ENCODE measurements at regions not wholly inside any gene's neighbourhood (a gene's known extent, or its start where the extent isn't known, plus 50 kb on each side); places are given as distances from the start of the nearest gene placed in this dataset.

DNA sequence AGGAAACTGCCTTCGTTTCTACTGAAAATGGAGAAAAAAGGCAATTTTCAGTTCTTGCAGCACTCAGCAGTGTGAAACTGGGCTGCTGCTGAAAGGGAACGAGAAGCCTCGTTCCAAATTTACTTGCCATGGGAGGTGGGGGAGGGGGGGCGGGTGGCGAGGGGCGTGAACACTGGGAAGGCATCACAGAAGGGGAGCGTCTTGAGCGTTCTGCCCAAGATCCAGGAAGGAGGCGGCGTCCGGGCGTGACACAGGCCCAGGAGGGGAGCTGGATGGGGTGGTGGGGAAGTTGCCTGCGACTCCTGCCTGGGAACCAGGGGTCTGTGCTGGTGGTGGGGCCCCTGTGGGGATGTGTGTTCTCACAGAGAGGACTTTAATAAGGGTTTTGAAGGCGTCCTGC, 213.5 kb downstream of the CTTN start:
- DNase-seq = peak; percentile 61

DNA sequence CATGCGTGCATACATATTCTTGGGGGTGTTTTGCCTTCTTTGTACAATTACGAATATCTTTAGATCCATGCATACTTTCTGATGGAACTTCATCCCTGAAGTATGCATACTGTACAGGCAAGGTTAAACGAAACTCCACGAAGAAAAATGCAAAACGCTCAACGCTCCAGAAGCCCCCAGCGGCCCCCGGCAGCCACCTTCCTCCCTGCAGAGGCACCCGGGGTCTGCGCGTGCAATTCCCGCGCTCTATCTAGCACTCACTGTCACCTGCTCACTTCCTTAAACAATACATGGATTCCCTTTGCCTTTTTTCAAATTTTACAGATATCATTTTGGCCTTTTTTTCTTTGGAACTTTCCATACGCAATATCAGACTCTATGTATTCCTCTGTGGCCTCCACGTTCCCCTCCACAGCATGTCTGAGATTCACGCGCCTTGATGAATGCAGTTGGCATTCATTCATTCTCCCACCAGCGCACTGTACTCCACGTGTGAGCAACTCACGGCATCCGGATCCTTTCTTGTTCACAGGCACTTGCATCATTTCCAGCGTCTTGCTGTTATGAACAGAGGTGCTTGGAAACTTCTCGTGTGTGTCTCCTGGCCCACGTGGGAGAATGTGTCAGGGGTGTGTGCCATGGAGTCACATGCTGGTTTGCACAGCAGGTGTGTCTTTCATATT, 214.3 kb downstream of the CTTN start:
- peak; percentile 19 for DNase-seq

DNA sequence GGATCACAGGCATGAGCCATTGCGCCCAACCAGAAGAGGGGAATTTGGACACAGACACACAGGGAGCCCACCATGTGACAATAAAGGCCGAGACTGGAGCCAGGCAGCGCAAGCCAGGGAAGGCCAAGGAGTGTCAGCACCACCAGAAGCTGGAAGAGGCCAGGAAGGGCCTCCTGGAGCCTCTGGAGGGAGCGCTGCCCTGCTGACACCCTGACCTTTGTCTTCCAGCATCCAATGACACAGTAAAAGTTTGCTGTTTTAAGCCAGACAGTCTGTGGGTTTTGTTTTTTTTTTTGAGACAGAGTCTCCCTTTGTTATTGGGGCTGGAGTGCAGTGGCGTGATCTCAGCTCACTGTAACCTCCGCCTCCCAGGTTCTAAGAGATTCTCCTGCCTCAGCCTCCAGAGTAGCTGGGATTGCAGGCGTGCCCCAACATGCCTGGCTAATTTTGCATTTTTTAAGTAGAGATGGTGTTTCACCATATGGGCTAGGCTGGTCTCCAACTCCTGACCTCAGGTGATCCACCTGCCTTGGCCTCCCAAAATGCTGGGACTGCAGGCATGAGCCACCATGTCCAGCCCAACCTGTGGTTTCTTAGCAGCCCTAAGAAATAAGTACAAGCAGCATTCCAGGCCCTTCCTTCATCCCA, 215.8 kb downstream of the CTTN start:
- DNase-seq = peak; percentile 9

DNA sequence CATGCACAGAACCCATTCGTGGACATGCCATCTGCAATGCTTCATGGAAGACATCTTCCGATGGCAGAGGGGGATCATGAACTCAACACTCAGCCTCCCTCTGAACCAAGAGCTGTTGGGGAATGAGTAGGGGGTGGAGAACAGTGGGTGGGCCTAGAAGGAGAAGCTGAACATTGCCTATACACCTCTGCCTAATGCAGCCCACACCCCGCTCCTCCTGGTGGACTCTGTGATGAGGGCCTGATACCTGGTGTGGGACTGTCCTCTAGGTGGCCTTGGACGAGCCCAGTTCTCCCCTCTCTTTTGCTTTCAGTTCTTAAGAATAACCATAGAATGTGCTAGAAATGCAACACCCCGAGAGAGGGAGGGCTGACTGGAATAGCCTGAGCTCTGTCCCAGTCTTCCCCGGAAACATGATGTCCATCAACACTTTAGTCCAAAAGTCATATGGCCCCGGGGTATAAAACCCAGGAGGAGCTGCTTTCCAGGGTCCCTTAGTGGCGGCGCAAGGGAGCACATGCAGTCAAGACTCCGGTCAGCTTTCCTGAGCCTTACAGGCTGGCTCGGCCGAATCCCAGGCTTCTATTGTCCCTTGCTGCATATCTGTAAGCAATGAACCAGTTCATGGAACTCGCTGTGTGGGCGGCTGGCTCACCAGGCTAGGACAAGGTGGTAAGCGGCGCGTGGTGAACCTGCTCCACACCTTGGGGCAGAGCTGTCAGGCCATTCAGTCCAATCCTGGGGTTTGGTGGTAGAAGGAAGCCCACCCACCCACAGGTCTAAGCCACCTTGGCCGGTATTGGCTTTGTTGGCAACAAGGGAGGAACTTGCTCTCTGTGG, 216.9 kb downstream of the CTTN start:
- no peak for DNase-seq

DNA sequence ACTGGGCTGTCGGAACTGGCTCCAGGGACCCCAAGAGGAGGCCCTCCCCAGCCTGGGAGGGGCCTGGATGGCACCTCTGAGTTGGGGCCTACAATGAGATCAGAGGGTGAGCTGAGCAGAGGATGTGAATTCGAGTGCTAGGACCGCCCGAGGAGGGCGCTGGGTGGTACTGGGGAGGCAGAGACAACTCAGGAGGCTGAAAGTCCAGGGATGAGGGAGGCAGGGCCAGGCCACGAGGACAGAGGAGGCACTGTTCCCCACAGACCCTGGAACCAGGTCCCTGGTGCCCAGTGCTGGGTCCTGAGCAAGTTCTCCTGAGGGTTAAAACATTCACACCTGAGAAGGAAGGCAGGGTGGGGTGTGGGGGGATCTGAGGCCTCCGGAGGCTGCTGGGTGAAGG, 218.0 kb downstream of the CTTN start:
- DNase-seq = peak; percentile 13

DNA sequence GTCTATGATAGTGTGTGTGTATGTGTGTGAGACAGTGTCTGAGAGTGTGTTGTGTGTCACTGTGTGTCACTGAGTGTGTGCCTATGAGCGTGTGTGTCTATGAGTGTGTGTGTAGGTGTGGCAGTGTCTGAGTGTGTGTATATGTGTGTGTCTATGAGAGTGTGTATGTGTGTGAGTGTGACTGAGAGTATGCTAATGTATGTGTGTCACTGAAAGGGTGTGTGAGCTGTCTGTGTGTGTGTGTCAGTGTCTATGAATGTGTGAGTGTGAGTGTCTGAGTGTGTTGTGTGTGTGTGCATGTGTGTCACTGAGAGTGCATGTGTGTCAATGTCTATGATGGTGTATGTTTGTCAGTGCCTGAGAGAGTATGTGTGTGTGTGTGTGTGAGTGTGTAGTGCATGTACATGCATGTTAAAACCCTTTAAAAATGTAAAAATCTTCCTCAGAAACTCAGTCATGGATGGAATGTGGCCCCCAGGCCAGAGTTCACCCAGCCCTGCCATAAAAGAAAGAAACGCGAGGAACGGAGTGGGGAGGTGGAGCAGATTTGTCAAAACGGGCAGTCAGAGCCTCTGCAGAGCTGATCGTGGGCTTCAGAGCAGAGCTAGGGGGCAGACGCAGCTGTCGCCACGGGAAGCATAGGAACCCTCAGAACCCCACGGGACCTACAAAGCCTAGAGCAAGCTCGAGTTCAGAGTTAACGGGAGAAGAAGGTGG, 218.8 kb downstream of the CTTN start:
- peak; percentile 13 for DNase-seq

DNA sequence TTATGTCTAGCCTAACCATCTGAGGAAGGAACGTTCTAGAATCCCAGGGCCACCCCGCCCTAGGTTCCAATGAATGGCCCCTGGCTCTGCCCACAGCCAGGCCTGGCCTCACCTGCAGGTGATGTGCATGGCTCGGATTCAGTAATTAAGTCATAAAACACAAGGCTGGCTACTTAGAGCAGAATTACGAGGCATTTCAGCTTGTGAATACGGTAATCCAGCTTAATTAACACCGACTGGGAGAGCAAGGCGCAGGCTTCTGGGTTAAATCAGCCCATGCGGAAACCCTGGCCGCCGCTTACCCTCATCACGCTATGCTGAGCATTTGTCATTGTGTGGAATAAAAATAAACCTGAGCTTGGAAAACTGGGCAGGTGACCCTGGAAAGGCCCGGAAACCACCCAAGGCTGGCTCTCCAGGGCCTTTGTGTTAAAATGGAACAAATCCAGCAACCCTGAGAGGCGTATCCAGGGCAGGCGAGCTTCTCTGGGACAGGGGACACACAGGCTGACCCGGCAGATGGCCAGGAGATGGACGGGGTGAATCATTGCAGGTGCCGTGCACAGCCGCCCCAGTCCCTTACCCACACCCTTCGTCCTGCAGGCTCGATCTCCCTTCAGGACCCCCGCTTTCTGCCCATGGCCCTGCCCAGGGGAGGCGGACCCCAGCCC, 220.2 kb downstream of the CTTN start:
- no peak for DNase-seq

DNA sequence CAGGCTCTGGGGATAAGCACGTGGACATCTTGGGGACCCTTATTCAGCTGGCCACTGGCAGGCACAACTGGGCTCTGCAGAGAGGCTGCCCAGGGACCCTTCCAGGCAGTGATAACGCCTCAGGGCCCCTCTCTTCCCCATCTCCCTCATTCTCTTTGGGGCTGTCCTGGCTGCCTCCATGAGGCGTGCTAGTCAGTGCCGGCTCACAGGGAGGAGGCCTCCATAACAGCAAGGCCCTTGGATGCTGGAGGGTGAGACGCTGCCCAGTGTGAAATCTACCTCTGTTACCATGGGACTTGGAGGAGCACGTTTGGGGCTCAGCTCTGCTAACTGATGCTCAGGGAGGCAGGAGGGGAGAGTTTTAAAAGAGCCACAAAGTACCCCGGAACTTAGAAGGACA, 221.3 kb downstream of the CTTN start:
- peak; percentile 8 for DNase-seq

DNA sequence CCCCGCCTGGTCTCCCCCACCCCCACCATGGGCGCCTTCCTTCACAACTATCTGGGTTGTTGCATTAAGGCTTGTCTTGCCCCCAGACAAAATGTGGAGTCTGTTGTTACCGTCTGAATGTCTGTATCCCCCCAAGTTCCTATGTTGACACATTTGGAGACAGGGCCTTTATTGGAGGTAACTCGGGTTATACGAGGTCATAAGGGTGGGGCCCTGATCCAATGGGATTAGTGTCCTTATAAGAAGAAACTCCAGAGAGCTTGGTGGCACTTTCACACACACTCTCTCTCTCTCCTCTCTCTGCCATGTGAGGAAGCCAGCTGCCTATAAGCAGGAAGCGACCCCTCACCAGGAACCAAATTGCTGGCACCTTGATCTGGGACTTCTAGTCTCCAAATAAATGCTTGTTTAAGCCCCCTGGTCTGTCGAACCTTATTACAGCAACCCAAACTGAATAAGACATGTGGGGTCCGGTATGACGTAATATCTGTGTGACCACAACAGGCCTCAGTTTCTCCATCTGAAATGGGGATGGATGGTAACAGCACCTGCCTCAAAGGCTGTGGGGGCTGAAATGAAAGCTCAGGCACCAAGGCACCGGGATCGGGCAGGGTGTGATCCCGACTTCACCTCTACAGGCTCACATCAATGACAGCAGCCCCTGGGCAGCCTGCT, 222.3 kb downstream of the CTTN start:
- peak; percentile 3 for DNase-seq

DNA sequence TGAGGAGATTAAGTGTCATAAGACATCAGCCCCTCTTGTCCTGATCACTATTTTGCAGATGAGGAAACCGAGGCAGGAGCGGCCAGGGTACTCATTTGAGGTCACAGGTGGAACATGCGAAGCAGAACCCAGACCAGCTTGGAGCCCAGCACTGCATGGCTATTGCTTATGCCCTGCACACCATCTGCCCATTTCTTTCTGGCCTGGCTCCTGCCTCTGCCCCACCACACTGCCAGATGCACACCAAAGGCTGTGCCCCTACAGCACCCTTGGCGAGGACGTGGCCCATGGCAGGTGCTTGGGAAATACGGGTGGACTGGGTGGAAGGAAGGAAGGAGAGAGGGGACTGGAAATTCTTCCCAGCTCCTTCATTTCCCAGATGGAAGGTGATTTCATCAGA, 222.9 kb downstream of the CTTN start:
- DNase-seq = no peak

DNA sequence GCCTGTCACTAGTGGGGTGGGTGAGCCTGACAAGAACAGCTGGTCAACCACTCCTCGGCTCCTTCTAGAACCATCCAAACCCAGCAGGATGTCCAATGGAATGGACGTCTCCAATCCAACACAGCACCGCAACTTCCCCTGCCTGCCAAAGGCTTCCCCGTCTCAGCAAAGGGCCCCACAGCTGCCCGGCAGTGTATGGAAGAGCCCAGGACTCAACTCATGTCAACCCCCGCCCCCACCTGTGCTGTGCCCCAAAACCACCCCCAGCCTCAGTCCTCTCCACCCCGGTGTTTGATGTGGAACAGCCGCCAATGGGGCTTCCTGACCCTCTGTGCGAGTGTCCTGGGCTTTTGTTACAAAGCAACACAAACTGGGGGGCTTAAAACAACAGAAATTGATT, 223.8 kb downstream of the CTTN start:
- peak; percentile 12 for DNase-seq

DNA sequence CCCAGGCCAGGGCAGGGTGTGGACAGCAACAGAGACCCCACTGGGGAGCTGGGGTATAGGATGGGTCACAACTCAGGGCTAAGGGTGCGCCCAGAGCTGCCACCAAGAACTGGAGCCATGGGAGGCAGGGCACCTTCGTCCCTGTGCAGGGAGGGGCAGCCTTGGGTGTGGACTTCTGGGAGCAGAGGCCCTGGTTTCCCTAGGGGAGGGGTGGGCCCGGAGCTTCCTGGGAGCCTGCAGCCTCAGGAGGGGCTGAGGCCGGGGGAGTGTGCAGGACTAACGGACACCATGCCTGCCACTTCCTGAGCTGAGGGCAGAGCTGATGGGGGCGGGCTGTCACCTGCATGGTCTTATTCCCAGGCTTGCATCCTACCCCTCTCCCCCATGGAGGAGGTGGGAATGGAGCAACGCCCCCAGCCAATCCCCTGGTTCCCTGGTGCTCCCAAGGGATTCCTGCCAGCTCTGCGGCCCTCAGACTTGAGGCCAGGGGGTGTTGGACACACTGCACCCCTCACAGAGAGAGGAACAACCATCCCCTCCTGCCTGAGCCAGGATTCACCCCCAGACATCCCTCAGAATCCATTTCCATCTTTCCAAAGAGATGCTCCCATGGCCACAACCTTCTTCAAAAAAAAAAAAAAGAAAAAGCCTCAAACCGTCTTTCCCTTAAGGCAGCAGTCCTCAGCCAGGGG, 225.7 kb downstream of the CTTN start:
- no peak for DNase-seq

DNA sequence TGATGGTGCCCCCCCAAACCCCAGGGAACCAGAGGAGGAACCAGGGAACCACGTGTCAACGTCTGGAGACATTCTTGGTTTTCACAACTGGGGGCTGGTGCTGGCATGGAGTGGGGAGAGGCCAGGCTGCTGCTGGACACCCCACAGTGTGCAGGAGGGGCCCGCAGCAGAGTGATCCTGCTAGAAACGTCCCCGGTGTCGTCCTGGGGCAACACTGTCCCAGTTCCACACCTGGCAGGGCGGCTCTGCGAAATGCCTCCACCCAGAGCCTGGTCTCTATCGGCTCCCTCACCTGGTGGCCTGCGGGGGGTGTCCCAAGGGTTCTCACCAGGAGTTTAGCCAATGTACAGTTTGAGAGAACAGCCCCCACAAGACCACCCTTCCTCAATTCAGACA, 226.3 kb downstream of the CTTN start:
- no peak for DNase-seq

DNA sequence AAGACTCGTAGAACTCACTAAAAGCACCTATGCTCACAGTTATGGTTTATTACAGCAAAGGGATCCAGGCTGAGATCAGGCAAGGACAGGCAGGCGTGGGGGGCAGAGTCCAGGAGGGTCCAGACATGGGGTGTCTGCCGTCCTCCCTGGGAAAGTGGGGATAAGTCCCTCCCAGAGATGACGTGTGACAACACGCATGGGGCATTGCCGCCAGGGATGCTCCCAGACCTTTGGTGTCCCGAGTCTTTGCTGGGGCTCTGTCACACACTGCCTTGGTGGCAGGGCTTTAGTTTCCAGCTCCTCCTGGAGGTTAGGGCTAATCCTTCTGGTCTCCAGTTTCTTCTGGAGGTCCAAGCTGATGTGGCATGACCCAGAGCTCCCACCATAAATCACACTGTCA, 226.7 kb downstream of the CTTN start:
- DNase-seq = no peak

DNA sequence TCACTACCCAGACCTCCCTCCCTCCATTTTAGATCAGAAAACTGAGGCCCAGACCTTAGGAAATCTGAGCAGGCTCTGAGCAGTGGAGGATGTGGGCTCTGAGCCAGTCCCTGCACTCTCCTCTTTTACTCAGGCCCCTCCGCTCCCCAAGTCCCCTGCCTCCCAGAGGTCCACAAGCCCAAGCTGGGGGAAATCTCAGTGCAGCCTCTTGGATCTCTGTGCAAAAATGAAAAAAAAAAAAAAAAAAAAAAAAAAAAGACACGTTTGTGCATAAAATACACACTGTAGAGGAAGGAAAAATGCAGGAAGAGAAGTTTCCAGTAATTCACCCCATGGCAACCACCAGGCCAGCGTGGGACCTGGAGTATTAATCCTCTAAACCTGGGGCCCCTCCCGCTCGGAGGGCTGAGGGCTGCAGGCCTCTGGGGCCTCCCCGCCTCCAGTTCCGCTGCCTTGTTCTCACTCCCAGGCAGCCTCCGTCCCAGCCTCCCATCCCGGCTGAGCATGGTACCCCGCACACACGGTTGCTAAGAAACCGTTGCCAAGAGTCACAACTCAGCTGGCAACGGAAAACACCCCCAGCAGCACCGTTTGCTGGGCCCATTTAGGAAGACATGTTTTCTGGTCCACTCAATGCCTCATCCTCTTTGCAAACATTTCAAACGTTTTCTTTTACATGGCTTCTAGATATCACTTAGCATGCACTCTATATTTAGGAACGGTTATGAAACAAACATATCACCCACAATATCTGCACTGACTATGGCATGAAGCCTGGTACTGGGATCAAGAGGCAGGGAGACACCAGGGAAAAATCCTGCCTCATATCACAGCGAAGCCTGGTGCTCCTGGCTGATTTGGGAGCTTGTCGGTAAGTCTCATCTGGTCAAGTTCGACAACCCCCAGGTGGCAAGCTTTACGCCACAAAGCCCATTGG, 227.5 kb downstream of the CTTN start:
- DNase-seq = peak; percentile 61

DNA sequence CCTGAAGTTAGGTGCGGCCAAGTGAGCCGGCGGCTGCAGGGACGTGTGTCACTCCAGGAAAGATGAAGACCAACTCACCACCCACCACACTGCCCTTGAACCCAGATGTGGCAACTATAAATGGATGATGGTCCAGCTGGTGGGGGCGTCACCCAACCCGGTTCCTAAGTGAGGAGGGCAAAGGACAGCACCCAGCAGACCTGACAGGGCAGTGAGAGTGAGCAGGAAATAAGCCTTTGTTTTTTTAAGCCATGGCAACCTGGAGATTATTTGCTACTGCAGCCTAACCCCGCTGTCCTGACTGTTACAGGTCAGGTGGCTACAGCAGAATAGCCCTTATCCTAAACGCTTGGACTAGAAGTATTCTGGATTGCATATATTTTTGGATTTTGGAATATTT, 228.9 kb downstream of the CTTN start:
- no peak for DNase-seq

DNA sequence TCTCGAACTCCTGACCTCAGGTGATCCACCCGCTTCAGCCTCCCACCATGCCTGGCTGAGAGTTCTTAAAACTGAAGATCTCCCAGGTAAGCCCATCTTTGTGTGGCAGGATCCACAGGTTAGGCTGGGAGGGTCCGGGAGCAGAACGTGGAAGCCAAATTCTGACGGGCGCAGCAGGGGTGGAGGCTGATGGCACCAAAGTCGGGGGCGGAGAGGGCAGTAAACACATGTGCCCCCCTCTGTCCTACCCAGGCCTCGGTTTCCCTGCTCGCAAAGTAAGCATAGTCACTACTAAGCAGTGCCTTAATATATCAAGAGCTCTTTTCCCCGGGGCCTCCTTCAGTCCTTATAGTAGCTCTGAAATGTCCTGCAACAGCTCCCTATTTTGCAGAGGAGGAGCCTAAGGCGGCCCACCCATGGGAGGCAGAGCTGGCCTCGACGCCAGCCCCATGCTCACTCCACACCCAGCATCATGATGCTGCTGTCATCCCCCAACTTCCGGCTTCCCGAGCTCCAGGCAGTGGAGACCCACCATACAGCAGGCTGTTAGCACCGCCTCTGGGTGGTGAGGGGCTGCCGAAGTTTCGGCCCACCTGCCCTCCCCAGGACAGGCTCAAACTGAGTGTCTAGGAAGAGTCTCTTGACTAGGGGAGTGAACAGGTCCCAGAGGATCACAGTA, 230.0 kb downstream of the CTTN start:
- no peak for DNase-seq

DNA sequence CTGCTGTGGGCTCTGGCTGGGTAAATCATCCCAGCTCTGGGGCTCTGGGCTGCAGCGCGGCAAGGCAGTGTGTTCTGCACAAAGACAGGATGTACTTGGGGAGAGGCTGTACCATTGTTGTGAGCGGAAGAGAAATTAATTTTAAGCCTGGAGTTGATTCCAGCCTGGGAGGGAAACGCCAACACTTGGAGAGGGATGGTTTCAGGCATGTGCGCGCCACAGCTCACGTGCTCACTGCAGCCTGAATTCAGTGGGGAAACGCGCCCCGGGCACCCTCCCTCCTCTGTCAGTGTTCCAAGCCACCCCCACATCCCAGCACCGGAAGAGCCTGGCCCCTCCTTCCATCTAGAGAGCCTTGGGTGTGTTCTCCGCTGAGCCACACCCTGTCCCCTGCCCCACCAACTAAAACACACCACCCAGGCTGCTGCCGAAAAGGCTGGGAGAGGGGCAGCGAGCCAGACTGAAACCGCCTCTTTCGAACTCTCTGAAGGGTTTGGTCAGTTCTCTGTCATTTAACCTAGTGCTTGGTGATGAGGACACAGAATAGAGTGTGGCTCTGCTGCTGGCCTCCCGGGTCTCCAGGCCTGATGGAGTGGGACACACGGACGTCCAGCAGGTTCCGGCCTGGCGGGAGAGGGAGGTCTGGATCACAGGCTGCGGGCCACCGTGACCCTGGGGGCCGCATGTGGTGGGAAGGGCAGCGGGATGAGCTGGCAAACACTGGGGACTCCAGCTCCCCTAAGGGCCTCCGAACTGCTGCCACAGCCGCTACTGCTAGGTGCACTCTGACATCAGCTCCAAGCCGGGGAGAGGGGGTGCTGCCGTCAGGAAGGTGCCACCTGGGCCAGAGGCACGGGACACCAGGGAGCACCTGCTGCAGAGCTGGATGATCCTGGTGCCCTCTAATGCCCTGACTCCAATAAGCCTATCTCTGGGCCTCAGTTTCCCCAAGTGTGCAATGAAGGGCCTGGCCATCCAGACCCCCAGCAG, 230.8 kb downstream of the CTTN start:
- DNase-seq = peak; percentile 81
